ENCODE measurements at regions not wholly inside any gene's neighbourhood (a gene's known extent, or its start where the extent isn't known, plus 50 kb on each side); places are given as distances from the start of the nearest gene placed in this dataset.

DNA sequence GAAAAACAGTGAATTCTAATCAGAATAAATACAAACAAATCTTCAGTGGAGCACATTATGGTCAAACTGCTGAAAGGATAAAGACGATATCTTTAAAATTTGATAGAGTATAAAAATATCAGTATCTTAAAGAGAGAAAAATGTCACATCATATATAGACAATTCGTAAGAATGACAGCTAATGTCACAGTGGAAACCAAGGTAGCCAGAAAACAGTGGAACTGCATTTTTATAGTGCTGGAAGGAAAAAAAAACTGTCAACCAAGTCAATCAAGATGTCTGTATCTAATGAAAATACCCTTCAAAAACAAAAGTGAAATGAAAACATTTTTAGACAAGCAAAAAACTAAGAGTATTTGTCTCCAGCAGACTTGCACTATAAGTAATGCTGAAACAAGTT, 73.4 kb upstream of the HMGXB4 start:
- TF ChIP-seq, protein P1, sequence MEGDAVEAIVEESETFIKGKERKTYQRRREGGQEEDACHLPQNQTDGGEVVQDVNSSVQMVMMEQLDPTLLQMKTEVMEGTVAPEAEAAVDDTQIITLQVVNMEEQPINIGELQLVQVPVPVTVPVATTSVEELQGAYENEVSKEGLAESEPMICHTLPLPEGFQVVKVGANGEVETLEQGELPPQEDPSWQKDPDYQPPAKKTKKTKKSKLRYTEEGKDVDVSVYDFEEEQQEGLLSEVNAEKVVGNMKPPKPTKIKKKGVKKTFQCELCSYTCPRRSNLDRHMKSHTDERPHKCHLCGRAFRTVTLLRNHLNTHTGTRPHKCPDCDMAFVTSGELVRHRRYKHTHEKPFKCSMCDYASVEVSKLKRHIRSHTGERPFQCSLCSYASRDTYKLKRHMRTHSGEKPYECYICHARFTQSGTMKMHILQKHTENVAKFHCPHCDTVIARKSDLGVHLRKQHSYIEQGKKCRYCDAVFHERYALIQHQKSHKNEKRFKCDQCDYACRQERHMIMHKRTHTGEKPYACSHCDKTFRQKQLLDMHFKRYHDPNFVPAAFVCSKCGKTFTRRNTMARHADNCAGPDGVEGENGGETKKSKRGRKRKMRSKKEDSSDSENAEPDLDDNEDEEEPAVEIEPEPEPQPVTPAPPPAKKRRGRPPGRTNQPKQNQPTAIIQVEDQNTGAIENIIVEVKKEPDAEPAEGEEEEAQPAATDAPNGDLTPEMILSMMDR (IDR thresholded peaks at IDR 0.05): no peak
- no peak for TF ChIP-seq POLR2A (IDR thresholded peaks at IDR 0.05)
